ENCODE measurements at regions not wholly inside any gene's neighbourhood (a gene's known extent, or its start where the extent isn't known, plus 50 kb on each side); places are given as distances from the start of the nearest gene placed in this dataset.

GRCh38 chr14:87615047-87615446, 377.9 kb downstream of the GALC start:
- TF ChIP-seq CTCF (IDR thresholded peaks at IDR 0.05; ENCODE audit: poor library complexity, severe bottlenecking) (no peak), RAD21 (conservative IDR thresholded peaks at IDR 0.05) (no peak)
